Epidermal melanocyte (primary cell): ENCODE measurements at regions not wholly inside any gene's neighbourhood (a gene's known extent, or its start where the extent isn't known, plus 50 kb on each side); places are given as distances from the start of the nearest gene placed in this dataset.
A peak's percentile ranks its signal among the peaks of the same experiment; 100 is the strongest.
"Not testable (repeated sequence)": the region's sequence is repeated elsewhere in the genome, so short reads cannot be mapped to it uniquely, and the experiment has no call there.

ENCODE experiments used
- DNase-seq: peaks from one replicate; pipeline ENCODE4 v3.0.0; 2011; ENCODE audit warnings: low spot score; ENCODE audit not compliant: insufficient read length

DNA sequence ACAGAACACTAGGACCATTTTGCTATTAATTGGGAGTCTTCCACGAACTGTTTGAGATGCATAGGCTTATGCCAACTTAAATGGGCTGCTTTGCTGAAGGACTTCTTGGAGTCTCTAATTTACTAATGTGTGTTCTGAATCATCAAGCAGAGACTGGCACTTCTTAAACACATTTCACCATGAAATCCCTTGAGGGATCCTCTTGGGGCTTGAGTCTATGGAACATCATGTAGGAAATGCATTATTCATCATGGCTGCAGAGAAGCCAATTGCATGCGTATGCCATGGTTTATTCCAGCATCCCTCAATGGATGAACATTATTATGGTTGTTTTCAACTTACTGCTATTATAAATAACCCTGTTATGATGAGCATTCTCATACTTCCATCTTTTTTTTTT, 73.4 kb downstream of the FGD2 start:
- DNase-seq: no peak

DNA sequence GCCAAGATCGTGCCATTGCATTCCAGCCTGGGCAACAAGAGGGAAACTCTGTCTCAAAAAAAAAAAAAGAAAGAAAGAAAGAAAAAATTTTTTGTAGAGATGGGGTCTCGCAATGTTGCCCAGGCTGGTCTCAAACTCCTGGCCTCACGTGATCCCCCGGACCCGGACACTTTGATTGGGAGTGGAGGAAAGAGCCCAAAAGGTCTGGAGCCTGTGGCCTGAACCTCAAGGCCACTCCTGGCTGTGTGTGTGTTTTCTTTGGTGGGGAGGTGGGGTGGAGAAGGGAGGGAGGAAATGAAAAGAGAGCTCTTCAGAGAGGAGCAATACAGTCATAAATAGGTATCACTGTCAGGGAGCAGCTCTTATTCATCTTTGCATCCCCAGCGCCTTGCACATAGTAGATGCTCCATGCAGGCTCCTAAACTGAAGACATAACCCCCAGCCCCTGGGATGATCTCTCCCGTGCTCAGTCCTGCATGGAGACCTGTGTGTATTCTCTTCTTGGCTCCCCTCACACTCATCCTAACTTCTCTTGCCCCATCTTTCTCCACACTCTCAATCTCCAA, 75.7 kb downstream of the FGD2 start:
- no peak for DNase-seq

GRCh38 chr6:37082390-37083130, 77.1 kb downstream of the FGD2 start:
- DNase-seq: no peak

- DNase-seq: no peak
Observed at GRCh38 chr6:37083243-37084138, 78.0 kb downstream of the FGD2 start.

- not testable (repeated sequence) for DNase-seq
Observed at GRCh38 chr6:37084665-37085064, 79.2 kb downstream of the FGD2 start.

GRCh38 chr6:37085198-37085597, 79.7 kb downstream of the FGD2 start:
- DNase-seq: no peak

DNA sequence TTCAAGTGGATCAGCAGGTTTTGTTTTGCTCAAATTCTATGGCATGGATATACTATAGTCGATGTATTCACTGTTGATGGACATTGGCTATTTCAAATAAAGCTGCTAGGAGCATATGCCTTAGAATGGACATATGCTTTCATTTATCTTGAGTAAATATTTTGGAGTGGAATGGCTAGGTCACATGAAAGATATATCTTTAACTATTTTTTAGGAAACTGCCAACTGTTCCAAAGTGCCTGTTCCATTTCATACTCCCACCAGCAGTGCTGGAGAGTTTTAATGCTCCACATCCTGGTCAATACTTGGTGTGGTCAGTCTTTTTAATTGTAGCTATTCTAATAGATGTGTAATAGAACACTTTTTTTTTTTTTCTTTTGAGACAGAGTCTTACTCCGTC, 81.1 kb upstream of the PIM1 start:
- DNase-seq: no peak

DNA sequence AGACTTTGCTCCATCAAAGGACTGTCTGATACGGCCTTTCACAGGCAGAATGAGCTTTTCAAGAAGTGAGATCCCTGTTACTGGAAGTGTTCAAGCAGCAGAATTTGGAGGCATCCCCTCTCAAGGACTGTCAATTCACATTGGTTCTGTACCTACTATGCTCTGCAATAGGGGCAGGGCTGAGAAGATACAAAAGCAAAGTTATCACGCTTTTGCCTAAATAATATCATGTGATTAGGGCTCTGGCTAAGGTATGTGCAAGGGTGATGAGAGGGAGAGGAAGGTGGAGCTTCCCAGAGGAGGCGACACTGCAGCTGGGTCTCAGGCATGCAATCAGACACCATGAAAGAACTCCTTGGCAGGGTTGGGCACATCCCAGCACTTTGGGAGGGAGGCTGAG, 80.2 kb upstream of the PIM1 start:
- no peak for DNase-seq

- DNase-seq: not testable (repeated sequence)
Observed at GRCh38 chr6:37091104-37091503, 78.8 kb upstream of the PIM1 start.

GRCh38 chr6:37091586-37091985, 78.4 kb upstream of the PIM1 start:
- not testable (repeated sequence) for DNase-seq

GRCh38 chr6:37092923-37093727, 76.8 kb upstream of the PIM1 start:
- no peak for DNase-seq

- no peak for DNase-seq
Observed at GRCh38 chr6:37093728-37094069, 76.3 kb upstream of the PIM1 start.

- DNase-seq: no peak
Observed at GRCh38 chr6:37095997-37096396, 74.0 kb upstream of the PIM1 start.

DNA sequence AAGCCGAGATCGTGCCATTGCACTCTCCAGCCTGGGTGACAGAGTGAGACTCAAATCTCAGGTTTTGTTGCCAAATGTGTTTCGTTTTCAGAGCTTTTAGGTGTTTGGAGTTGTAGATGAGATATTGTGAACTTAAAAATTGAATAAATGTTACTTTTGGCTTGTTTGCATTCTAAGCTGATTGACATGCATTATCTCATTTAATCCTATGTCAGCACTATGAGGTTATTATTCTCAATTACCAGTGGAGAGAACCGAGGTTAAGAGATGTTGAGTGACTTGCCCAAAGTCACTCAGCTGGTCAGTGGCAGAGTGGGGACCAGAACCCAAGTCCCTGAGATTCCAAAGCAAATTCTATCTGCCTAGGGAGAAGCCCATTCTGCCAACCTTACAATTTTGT, 72.6 kb upstream of the PIM1 start:
- no peak for DNase-seq

DNA sequence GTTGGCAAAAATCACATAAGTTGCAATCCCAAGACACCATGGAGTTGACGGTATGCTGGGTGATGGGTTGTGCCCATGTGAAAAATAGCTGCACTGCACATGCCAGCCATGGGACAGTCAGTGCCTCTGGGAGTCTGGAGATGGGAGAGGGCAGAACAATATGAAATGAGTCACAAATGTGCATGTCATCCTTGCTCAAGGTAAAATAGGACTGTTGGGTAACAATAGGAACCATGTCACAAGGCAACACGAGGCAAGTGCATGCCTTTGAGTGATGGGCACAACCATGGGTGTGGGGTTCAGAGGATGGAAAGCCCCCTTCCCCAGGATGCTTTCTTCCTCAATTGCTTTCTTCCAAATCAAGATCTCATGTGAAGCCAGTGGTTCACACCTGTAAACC, 70.5 kb upstream of the PIM1 start:
- DNase-seq: no peak

GRCh38 chr6:37100745-37101144, 69.2 kb upstream of the PIM1 start:
- DNase-seq: no peak

DNA sequence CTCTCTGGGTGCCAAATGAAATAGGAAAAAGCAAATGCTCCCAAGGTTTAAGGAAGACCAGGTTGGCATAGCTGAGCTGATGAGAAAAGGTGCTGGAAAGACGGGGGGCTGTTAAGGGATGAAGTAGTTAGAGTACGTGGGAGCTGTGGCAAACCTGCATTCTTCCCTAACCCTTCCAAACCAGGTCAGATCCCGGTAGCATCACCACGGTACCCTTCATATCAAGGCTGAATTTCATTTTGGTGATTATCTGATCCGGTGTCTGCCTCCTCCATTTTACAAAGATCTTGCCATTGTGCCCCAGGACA, 68.0 kb upstream of the PIM1 start:
- no peak for DNase-seq

GRCh38 chr6:37102299-37103168, 67.4 kb upstream of the PIM1 start:
- DNase-seq: peak; percentile 69

GRCh38 chr6:37103169-37104039, 66.5 kb upstream of the PIM1 start:
- no peak for DNase-seq

DNA sequence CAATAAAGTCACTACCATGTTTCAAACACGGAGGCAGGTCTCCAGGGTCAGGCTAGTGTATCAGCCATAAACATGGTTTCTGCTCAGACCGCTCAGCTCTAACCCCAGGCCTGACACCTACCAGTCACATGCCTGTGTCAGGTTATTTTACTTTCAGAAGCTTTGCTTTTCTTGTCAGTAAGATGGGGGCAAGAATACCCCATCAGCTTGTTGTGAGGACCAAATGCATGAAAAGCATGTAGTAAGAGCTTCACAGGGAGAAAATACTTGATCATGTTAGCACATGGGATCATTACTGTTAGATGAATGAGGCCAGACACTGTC, 65.2 kb upstream of the PIM1 start:
- no peak for DNase-seq
